GM18873 (cell line): ENCODE measurements at regions not wholly inside any gene's neighbourhood (a gene's known extent, or its start where the extent isn't known, plus 50 kb on each side); places are given as distances from the start of the nearest gene placed in this dataset.
"Not testable (repeated sequence)": the region's sequence is repeated elsewhere in the genome, so short reads cannot be mapped to it uniquely, and the experiment has no call there.

Experiments used
- ATAC-seq: cut with Tn5 transposase; IDR thresholded peaks from one replicate; pipeline ENCODE4 v1.9.1; 2021; ENCODE audit warnings: mild to moderate bottlenecking, moderate library complexity, moderate number of reproducible peaks; ENCODE audit not compliant: unreplicated experiment, low FRiP score

- ATAC-seq = no peak
Measured at GRCh38 chr6:74256381-74256780, 560.4 kb downstream of the CD109 start.

GRCh38 chr6:74255007-74255406, 559.0 kb downstream of the CD109 start:
- not testable (repeated sequence) for ATAC-seq

- ATAC-seq = not testable (repeated sequence)
Measured at GRCh38 chr6:74254147-74254546, 558.1 kb downstream of the CD109 start.

GRCh38 chr6:74253261-74253660, 557.3 kb downstream of the CD109 start:
- ATAC-seq = no peak

GRCh38 chr6:74250161-74250818, 554.3 kb downstream of the CD109 start:
- no peak for ATAC-seq

- peak; percentile 58 for ATAC-seq
Measured at GRCh38 chr6:74249658-74250057, 553.7 kb downstream of the CD109 start.

- ATAC-seq = no peak
Measured at GRCh38 chr6:74248966-74249365, 553.0 kb downstream of the CD109 start.

GRCh38 chr6:74222768-74223333, 526.8 kb downstream of the CD109 start:
- ATAC-seq = no peak

- no peak for ATAC-seq
Measured at GRCh38 chr6:74213995-74214394, 518.0 kb downstream of the CD109 start.

GRCh38 chr6:74208239-74208638, 512.2 kb downstream of the CD109 start:
- ATAC-seq = no peak

GRCh38 chr6:74199215-74199915, 503.4 kb downstream of the CD109 start:
- ATAC-seq = no peak

GRCh38 chr6:74197310-74197709, 501.3 kb downstream of the CD109 start:
- no peak for ATAC-seq

- ATAC-seq = no peak
Measured at GRCh38 chr6:74187811-74188210, 491.8 kb downstream of the CD109 start.

GRCh38 chr6:74182992-74183391, 487.0 kb downstream of the CD109 start:
- ATAC-seq = no peak

- ATAC-seq = no peak
Measured at GRCh38 chr6:74181471-74181870, 485.5 kb downstream of the CD109 start.

- no peak for ATAC-seq
Measured at GRCh38 chr6:74177506-74177905, 481.5 kb downstream of the CD109 start.

- not testable (repeated sequence) for ATAC-seq
Measured at GRCh38 chr6:74170550-74170949, 474.5 kb downstream of the CD109 start.

GRCh38 chr6:74170118-74170517, 474.1 kb downstream of the CD109 start:
- ATAC-seq = no peak

GRCh38 chr6:74167976-74168375, 472.0 kb downstream of the CD109 start:
- ATAC-seq = no peak

- no peak for ATAC-seq
Measured at GRCh38 chr6:74167511-74167910, 471.5 kb downstream of the CD109 start.

GRCh38 chr6:74166849-74167248, 470.8 kb downstream of the CD109 start:
- ATAC-seq = no peak

- no peak for ATAC-seq
Measured at GRCh38 chr6:74161380-74161779, 465.4 kb downstream of the CD109 start.
